Panc1 (cell line): ENCODE measurements at regions not wholly inside any gene's neighbourhood (a gene's known extent, or its start where the extent isn't known, plus 50 kb on each side); places are given as distances from the start of the nearest gene placed in this dataset.

ENCODE experiments used
- TCF7L2 ChIP-seq: IDR thresholded peaks from 2 replicates; pipeline ENCODE4 v1.6.1; 2011; ENCODE audit warnings: mild to moderate bottlenecking, low read depth, low read length, inconsistent platforms
- TF ChIP-seq, protein P1 (sequence below), 2 experiments: IDR thresholded peaks; 2 replicates each; pipeline ENCODE4 v1.6.1; 2011 to 2012; ENCODE audit warnings: low read depth in 2 of 2, control low read depth in 1 of 2, low read length in 1 of 2, mild to moderate bottlenecking in 1 of 2, moderate library complexity in 1 of 2; ENCODE audit not compliant: insufficient read depth in 1 of 2

DNA sequence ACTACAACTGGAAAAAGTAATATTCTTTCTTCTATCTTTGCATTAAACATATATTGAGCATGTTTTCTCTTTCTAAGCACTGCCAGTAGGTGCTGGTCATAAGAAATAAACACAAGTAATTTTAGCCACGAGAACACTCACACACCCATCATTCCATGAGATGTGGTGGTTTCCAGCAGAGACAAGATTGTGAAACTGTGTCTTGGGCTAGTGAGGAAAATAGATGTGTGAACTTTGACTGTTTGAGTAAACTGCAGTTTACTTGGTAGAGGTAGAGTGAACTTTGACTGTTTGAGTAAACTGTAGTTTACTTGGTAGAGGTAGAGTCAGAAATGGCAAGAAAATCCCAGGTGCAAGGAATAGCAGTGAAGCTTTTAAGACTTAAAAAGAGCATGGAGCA is 300.9 kb upstream of the HS3ST1 start:
- no peak for TF ChIP-seq TCF7L2
- TF ChIP-seq, protein P1, sequence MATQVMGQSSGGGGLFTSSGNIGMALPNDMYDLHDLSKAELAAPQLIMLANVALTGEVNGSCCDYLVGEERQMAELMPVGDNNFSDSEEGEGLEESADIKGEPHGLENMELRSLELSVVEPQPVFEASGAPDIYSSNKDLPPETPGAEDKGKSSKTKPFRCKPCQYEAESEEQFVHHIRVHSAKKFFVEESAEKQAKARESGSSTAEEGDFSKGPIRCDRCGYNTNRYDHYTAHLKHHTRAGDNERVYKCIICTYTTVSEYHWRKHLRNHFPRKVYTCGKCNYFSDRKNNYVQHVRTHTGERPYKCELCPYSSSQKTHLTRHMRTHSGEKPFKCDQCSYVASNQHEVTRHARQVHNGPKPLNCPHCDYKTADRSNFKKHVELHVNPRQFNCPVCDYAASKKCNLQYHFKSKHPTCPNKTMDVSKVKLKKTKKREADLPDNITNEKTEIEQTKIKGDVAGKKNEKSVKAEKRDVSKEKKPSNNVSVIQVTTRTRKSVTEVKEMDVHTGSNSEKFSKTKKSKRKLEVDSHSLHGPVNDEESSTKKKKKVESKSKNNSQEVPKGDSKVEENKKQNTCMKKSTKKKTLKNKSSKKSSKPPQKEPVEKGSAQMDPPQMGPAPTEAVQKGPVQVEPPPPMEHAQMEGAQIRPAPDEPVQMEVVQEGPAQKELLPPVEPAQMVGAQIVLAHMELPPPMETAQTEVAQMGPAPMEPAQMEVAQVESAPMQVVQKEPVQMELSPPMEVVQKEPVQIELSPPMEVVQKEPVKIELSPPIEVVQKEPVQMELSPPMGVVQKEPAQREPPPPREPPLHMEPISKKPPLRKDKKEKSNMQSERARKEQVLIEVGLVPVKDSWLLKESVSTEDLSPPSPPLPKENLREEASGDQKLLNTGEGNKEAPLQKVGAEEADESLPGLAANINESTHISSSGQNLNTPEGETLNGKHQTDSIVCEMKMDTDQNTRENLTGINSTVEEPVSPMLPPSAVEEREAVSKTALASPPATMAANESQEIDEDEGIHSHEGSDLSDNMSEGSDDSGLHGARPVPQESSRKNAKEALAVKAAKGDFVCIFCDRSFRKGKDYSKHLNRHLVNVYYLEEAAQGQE (IDR thresholded peaks at IDR 0.05; ENCODE audit: insufficient read depth in 1 of 2, low read depth in 2 of 2, low read length in 1 of 2), result no peak
